ENCODE measurements at regions not wholly inside any gene's neighbourhood (a gene's known extent, or its start where the extent isn't known, plus 50 kb on each side); places are given as distances from the start of the nearest gene placed in this dataset.
A peak's percentile ranks its signal among the peaks of the same experiment; 100 is the strongest.

GRCh38 chr13:79727086-79727485 is 246.1 kb downstream of the NDFIP2 start:
- Histone ChIP-seq H3K4me1 (ENCODE audit: control insufficient read depth, insufficient read depth, low read length) (no peaks in the 10 kb centered on the region), H3K27me3 (ENCODE audit: control insufficient read depth, insufficient read depth, low read length) (no peaks in the 10 kb centered on the region), H3K27ac (ENCODE audit: low read depth, low read length) (no peak overlapping the region), H3K36me3 (ENCODE audit: control insufficient read depth, insufficient read depth, low read length) (no peaks in the 10 kb centered on the region), H3K4me3 (ENCODE audit: low read length) (no peak overlapping the region), H3K9ac (ENCODE audit: low read length) (no peak overlapping the region)

- no peak overlapping the region for H3K4me3 ChIP-seq (ENCODE audit: low read length)
- H3K4me1 ChIP-seq (ENCODE audit: control insufficient read depth, insufficient read depth, low read length) = no peaks in the 10 kb centered on the region
Measured at GRCh38 chr13:79725841-79726240, 244.9 kb downstream of the NDFIP2 start.

DNA sequence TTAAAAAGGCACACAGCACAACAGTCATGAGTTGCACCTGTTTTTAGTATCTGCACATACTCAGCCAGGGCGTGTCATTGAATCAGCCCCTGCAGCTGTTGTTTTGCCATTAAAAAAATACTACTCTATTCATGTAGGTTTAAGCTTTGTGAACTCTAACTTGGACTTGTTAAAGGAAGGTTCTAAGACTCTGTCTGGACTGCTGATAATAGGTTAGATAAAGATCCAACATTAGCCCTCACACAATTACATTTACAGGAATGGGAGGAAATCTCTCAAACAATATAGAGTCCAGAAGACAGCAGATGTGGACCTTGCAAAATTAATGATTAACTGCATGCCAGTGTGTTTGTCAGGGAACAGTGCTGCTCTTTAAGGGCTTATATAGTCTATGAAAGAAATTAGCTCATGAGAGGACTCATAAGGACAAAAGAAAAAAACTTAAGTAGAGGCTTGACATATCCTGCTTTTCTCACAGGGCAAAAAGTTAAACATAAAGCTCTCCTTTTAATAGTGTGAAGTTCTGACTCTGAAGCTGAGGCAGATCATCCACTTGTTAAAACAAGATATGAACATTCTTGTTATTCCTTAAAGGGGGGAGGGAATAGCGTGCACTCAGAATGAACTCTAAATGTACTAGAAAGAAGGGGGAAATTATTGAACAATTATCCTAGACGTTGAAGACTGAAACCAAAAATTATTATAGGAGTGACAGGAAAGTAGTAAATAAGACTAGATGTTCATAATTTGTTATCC is 243.6 kb downstream of the NDFIP2 start:
- Histone ChIP-seq H3K4me3 (ENCODE audit: low read length) (no peak overlapping the region), H3K9ac (ENCODE audit: low read length) (no peak overlapping the region), H3K27ac (ENCODE audit: low read depth, low read length) (no peak overlapping the region), H3K36me3 (ENCODE audit: control insufficient read depth, insufficient read depth, low read length) (no peaks in the 10 kb centered on the region), H3K27me3 (ENCODE audit: control insufficient read depth, insufficient read depth, low read length) (no peaks in the 10 kb centered on the region), H3K4me1 (ENCODE audit: control insufficient read depth, insufficient read depth, low read length) (no peaks in the 10 kb centered on the region)

More at GRCh38 chr13:79725841-79726240, 244.9 kb downstream of the NDFIP2 start:
- no peaks in the 10 kb centered on the region for H3K27me3 ChIP-seq (ENCODE audit: control insufficient read depth, insufficient read depth, low read length)
- no peaks in the 10 kb centered on the region for H3K36me3 ChIP-seq (ENCODE audit: control insufficient read depth, insufficient read depth, low read length)
- no peak overlapping the region for H3K27ac ChIP-seq (ENCODE audit: low read depth, low read length)
- H3K9ac ChIP-seq (ENCODE audit: low read length) = no peak overlapping the region

DNA sequence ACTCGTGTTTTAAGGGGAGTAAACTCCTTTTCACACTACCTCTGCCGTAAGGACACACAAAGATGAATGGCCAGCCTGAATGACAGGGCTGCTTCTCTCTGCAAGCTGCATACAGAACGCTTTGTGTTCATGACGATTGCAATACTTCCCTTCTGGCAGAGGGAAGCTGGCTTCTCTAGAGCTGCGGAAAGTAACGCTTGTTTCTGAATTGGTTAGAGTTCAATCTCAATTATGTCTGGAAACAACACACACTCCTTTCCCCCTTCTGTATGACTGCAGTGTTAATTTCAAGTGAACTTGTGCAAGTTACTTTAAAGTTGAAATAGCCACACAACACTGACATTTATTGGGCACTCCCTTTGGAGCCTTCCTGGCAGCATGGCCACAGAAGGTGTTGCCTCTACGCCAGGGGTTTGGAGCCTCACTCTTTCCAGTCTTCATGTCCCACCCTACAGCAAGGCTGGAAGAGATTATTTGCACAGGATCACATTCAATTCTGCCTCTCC is 242.6 kb downstream of the NDFIP2 start:
- H3K36me3 ChIP-seq (ENCODE audit: control insufficient read depth, insufficient read depth, low read length) = no peaks in the 10 kb centered on the region
- no peak overlapping the region for H3K9ac ChIP-seq (ENCODE audit: low read length)
- no peak overlapping the region for H3K27ac ChIP-seq (ENCODE audit: low read depth, low read length)
- H3K4me1 ChIP-seq (ENCODE audit: control insufficient read depth, insufficient read depth, low read length) = no peaks in the 10 kb centered on the region
- H3K4me3 ChIP-seq (ENCODE audit: low read length) = peak overlapping the region; percentile 38
- H3K27me3 ChIP-seq (ENCODE audit: control insufficient read depth, insufficient read depth, low read length) = no peaks in the 10 kb centered on the region

DNA sequence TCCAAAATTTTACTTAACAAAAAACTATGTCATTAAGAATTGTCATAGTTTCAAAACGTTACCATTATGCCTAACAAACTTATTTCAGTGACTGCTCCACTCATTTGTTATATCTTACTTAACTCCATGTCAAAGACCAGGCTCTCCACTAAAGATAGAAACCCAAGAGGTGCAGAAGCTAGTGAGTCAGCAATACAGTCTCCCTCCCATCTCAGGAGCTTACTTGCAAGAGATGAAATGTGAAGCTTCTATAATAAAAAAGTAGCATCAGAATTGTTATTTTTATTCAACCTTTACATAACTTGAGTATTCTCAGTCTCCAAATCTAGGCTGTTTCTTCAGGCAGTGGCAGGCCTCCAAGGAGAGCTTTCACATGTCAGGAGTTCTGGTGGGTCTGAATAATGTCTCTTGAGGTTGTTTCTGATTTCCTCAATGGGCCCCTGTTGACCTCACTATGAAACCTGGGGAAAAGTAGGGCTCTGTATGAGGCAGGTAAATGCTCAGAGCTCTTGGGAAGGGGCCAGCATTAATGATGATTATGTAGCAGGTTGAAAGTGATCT is 242.0 kb downstream of the NDFIP2 start:
- H3K4me3 ChIP-seq (ENCODE audit: low read length) = peak overlapping the region; percentile 38
- no peaks in the 10 kb centered on the region for H3K36me3 ChIP-seq (ENCODE audit: control insufficient read depth, insufficient read depth, low read length)
- H3K4me1 ChIP-seq (ENCODE audit: control insufficient read depth, insufficient read depth, low read length) = no peaks in the 10 kb centered on the region
- no peak overlapping the region for H3K9ac ChIP-seq (ENCODE audit: low read length)
- H3K27me3 ChIP-seq (ENCODE audit: control insufficient read depth, insufficient read depth, low read length) = no peaks in the 10 kb centered on the region
- no peak overlapping the region for H3K27ac ChIP-seq (ENCODE audit: low read depth, low read length)

GRCh38 chr13:79716191-79716590 is 235.2 kb downstream of the NDFIP2 start:
- Histone ChIP-seq H3K27me3 (ENCODE audit: control insufficient read depth, insufficient read depth, low read length) (no peaks in the 10 kb centered on the region), H3K9ac (ENCODE audit: low read length) (no peak overlapping the region), H3K4me1 (ENCODE audit: control insufficient read depth, insufficient read depth, low read length) (no peaks in the 10 kb centered on the region), H3K36me3 (ENCODE audit: control insufficient read depth, insufficient read depth, low read length) (no peaks in the 10 kb centered on the region), H3K4me3 (ENCODE audit: low read length) (no peak overlapping the region), H3K27ac (ENCODE audit: low read depth, low read length) (no peak overlapping the region)

GRCh38 chr13:79711631-79712030 is 230.7 kb downstream of the NDFIP2 start:
- Histone ChIP-seq H3K9ac (ENCODE audit: low read length) (no peak overlapping the region), H3K4me3 (ENCODE audit: low read length) (no peak overlapping the region), H3K27ac (ENCODE audit: low read depth, low read length) (no peak overlapping the region), H3K27me3 (ENCODE audit: control insufficient read depth, insufficient read depth, low read length) (no peaks in the 10 kb centered on the region), H3K4me1 (ENCODE audit: control insufficient read depth, insufficient read depth, low read length) (no peaks in the 10 kb centered on the region), H3K36me3 (ENCODE audit: control insufficient read depth, insufficient read depth, low read length) (no peaks in the 10 kb centered on the region)

GRCh38 chr13:79710376-79710775 is 229.4 kb downstream of the NDFIP2 start:
- H3K36me3 ChIP-seq (ENCODE audit: control insufficient read depth, insufficient read depth, low read length) = no peaks in the 10 kb centered on the region
- no peak overlapping the region for H3K27ac ChIP-seq (ENCODE audit: low read depth, low read length)
- H3K4me3 ChIP-seq (ENCODE audit: low read length) = no peak overlapping the region
- no peak overlapping the region for H3K9ac ChIP-seq (ENCODE audit: low read length)
- H3K27me3 ChIP-seq (ENCODE audit: control insufficient read depth, insufficient read depth, low read length) = no peaks in the 10 kb centered on the region
- H3K4me1 ChIP-seq (ENCODE audit: control insufficient read depth, insufficient read depth, low read length) = no peaks in the 10 kb centered on the region

DNA sequence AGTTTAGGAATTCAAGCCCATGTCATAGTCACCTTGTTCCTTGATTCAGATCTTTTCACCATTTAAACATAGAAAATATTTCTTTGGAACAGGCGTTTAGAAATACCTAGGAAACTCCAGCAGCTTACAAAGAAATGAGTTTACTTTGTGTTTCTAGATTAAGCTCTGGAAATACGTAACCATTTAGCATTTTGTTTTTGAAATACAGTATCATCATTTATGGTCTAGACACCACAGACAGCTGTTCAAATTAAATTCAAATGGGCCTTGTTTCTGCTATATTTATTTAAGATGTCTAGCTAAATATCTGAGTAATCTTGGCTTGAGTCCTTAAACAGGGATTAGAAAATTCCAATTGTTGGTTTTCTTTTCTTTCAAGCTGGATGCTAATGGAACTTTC is 228.5 kb downstream of the NDFIP2 start:
- Histone ChIP-seq H3K27me3 (ENCODE audit: control insufficient read depth, insufficient read depth, low read length) (no peaks in the 10 kb centered on the region), H3K9ac (ENCODE audit: low read length) (no peak overlapping the region), H3K4me3 (ENCODE audit: low read length) (no peak overlapping the region), H3K4me1 (ENCODE audit: control insufficient read depth, insufficient read depth, low read length) (no peaks in the 10 kb centered on the region), H3K27ac (ENCODE audit: low read depth, low read length) (no peak overlapping the region), H3K36me3 (ENCODE audit: control insufficient read depth, insufficient read depth, low read length) (no peaks in the 10 kb centered on the region)

- no peak overlapping the region for H3K4me3 ChIP-seq (ENCODE audit: low read length)
- no peak overlapping the region for H3K9ac ChIP-seq (ENCODE audit: low read length)
- no peaks in the 10 kb centered on the region for H3K4me1 ChIP-seq (ENCODE audit: control insufficient read depth, insufficient read depth, low read length)
- H3K27ac ChIP-seq (ENCODE audit: low read depth, low read length) = no peak overlapping the region
- no peaks in the 10 kb centered on the region for H3K27me3 ChIP-seq (ENCODE audit: control insufficient read depth, insufficient read depth, low read length)
- no peaks in the 10 kb centered on the region for H3K36me3 ChIP-seq (ENCODE audit: control insufficient read depth, insufficient read depth, low read length)
Measured at GRCh38 chr13:79703772-79704171, 222.8 kb downstream of the NDFIP2 start.

GRCh38 chr13:79695754-79696153 is 214.8 kb downstream of the NDFIP2 start:
- no peaks in the 10 kb centered on the region for H3K36me3 ChIP-seq (ENCODE audit: control insufficient read depth, insufficient read depth, low read length)
- no peak overlapping the region for H3K27ac ChIP-seq (ENCODE audit: low read depth, low read length)
- no peak overlapping the region for H3K4me3 ChIP-seq (ENCODE audit: low read length)

DNA sequence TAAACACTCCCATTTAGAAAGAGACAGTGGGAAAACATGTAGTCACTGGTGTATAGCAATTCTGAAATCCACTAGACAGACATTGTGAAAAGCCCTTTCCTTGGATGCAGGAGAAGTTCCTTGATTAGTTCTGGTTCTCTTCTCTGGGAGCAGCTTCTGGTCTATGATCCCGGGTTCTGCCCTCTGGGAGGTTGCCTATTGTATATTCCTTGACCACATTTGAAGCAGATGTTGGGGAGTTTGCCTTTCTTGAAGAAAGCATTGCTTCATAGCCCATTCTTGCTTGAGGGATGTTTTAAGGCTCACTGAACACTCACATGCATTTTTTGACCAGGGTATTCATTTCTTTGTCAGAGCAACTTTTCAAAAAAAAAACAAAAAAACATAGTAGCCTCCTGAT is 211.9 kb downstream of the NDFIP2 start:
- Histone ChIP-seq H3K9ac (ENCODE audit: low read length) (no peak overlapping the region), H3K4me3 (ENCODE audit: low read length) (no peak overlapping the region), H3K36me3 (ENCODE audit: control insufficient read depth, insufficient read depth, low read length) (no peaks in the 10 kb centered on the region), H3K27ac (ENCODE audit: low read depth, low read length) (no peak overlapping the region), H3K27me3 (ENCODE audit: control insufficient read depth, insufficient read depth, low read length) (no peaks in the 10 kb centered on the region), H3K4me1 (ENCODE audit: control insufficient read depth, insufficient read depth, low read length) (no peaks in the 10 kb centered on the region)

More at GRCh38 chr13:79695754-79696153, 214.8 kb downstream of the NDFIP2 start:
- Histone ChIP-seq H3K9ac (ENCODE audit: low read length) (no peak overlapping the region), H3K4me1 (ENCODE audit: control insufficient read depth, insufficient read depth, low read length) (no peaks in the 10 kb centered on the region), H3K27me3 (ENCODE audit: control insufficient read depth, insufficient read depth, low read length) (no peaks in the 10 kb centered on the region)

GRCh38 chr13:79691826-79692225 is 210.9 kb downstream of the NDFIP2 start:
- Histone ChIP-seq H3K4me1 (ENCODE audit: control insufficient read depth, insufficient read depth, low read length) (no peaks in the 10 kb centered on the region), H3K27ac (ENCODE audit: low read depth, low read length) (no peak overlapping the region), H3K4me3 (ENCODE audit: low read length) (no peak overlapping the region), H3K36me3 (ENCODE audit: control insufficient read depth, insufficient read depth, low read length) (no peaks in the 10 kb centered on the region), H3K9ac (ENCODE audit: low read length) (no peak overlapping the region), H3K27me3 (ENCODE audit: control insufficient read depth, insufficient read depth, low read length) (no peaks in the 10 kb centered on the region)

All from rectal smooth muscle tissue (tissue), 1 donor.